ENCODE measurements at regions not wholly inside any gene's neighbourhood (a gene's known extent, or its start where the extent isn't known, plus 50 kb on each side); places are given as distances from the start of the nearest gene placed in this dataset.

- DNase-seq = no peak
Measured at GRCh38 chr1:199172171-199173124, 533.6 kb downstream of the PTPRC start.

DNA sequence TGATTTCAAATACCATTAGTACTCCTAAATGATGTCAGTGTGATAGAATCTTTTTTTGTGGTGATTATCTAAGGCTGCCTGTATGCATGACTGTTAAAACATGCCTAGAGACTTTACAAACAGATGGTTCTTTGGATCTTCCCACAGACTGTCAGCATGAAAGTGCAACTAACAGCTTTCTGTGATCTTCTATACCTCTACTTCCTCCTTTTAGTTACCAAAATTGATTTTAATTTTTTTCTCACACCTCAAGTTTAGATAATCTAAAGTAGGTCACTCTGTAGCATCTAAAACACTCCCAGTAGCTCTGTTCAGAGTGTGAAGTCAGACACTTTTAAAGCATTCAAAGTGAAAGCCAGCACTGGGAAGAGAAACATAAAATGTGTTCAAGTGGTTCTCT is 534.5 kb downstream of the PTPRC start:
- DNase-seq = no peak

- DNase-seq = no peak
Measured at GRCh38 chr1:199174336-199174735, 535.5 kb downstream of the PTPRC start.

DNA sequence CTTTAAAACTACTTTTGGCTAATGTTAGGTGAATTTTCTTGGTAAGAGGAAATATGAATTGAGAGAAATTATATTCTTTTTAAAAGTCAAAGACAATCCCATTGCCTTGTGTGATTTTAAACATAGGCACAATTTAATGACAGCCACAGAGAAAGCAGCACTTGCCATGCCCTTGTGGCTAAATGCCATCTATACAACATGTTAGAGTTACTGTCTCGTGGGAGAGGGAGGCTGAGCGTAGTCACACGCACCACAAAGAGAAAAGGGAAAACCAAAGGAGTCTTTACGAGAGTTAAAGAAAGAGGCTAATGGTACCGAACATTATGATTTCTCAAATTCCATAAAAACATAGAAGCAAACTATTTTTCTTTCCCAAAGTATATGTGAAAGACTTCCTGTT is 537.9 kb downstream of the PTPRC start:
- DNase-seq = no peak

GRCh38 chr1:199177241-199177640 is 538.4 kb downstream of the PTPRC start:
- DNase-seq = no peak

DNA sequence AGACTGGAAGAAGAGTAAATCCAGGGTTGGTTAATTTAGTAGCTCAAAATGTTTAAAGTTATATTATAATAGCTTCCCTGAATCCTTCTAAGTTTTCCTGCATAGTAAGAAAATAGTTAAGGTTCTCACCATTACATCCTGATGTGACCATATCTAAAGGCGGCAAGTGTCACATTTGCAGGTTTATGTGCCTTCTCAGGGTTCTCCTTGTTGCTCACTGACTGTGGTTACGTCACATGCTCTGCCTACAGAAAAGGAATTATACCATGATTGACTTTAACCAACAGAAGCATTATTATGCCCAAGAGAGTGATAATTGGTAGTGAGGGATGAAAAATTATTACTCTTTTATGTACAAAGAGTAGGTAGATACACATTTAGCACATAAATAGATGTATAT is 539.8 kb downstream of the PTPRC start:
- no peak for DNase-seq

- DNase-seq = no peak
Measured at GRCh38 chr1:199182186-199182843, 543.5 kb downstream of the PTPRC start.

GRCh38 chr1:199184180-199184579 is 545.3 kb downstream of the PTPRC start:
- DNase-seq = no peak

GRCh38 chr1:199194862-199195261 is 556.0 kb downstream of the PTPRC start:
- DNase-seq = no peak

DNA sequence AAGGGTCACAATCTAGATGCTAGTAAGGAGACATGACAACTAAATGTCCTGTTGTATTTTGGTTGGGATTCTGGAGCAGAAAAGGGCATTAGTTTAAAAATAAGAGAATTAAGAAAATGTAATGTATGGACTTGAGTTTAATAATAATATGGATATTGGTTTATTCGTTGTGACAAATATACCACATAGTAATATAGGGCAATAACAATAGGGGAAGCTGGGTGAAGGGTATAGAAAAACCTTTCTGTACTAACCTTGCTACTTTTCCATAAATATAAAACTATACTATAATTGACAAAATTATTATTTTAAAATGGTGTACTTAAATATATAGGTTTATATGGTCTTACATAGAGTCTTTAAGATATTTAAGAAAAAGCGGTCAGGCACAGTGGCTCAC is 558.9 kb downstream of the PTPRC start:
- no peak for DNase-seq

GRCh38 chr1:199202331-199202730 is 563.5 kb downstream of the PTPRC start:
- DNase-seq = no peak

DNA sequence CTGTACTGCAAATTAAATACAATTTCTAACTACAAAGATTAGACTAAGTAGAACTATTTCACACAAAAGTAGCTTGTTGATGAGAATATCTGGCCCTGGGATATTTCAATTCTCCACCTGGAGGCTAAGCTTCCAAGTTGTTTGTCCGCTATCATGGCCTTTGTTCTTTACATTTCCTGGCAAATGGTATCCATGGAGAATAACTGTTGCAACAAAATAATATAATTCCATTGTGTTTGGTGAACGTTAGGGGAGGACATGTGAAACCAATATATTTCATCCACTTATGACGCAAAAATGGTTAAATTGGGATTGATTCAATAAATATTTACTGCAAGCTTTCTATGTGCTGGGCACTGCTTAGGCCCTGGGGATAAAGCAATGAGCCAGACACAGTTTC is 565.4 kb downstream of the PTPRC start:
- no peak for DNase-seq

DNA sequence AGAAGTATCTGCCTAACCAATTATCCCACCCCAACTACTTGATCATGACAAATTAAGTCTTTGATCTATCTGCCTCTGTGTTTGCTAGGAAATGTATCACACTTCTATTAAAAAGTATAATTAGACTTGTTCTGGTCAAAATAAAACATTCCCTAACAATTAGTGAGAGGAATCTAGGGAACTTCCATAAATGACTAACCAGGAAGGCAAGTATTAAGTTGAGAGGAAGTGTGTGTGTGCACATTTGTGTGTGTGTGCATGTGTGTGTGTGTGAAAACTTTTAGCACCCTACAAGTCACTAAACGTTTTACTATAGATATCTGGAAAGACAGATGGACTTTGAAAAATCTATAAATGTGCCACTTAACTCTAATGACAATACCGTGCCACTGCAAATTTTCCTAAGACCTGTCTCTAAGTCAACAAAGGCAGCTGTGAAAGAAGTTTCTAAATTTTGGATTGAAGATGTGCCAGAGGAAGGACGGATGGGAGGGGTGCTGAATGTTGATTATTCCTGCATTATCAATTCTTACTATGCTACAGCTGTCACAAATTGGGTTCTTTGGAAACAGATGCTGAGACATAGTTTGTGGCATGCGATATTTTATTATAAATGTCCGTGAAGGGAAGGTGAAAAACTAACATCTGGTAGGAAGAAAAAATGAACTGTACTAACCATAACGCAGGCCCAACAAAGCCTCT is 567.1 kb downstream of the PTPRC start:
- DNase-seq = no peak

DNA sequence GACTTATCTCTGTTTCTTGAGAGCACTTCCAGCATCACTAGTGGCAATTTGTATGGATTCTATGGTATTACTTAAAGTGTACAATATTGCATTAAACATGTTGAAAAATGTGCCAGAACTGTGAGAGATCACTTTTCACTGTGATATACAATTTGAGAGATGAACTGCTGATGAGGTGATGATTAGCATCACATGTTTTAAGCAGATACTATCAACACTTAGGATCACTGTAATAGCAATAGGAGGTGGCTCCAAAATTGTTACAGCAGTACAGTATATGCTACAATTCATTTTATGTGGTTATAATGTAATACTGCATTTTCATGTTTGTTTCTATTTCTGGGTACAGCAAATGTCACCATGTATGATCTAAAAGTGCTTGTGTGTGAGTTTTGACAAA is 570.0 kb downstream of the PTPRC start:
- no peak for DNase-seq

- no peak for DNase-seq
Measured at GRCh38 chr1:199218065-199218464, 579.2 kb downstream of the PTPRC start.

- DNase-seq = no peak
Measured at GRCh38 chr1:199218533-199218932, 579.7 kb downstream of the PTPRC start.

DNA sequence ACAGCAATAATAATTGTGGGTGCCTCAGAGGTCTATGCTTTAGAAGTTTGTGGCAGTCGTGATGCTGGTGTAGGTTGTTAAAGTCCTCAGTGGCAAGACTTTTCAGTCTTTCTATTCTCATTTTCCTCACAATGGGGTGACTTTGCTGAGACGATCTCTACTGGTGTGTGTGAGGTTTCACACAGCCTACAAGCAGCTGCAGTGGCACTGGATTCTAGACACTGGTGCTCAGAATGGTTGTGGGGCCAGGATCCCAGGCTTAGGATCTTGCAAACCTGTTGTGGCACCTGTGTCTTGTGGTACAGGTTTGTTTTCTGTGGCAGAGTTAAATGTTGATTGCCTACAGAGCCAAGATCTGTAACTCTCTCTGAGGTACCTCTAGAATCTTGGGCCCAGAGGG is 581.2 kb downstream of the PTPRC start:
- DNase-seq = no peak

DNA sequence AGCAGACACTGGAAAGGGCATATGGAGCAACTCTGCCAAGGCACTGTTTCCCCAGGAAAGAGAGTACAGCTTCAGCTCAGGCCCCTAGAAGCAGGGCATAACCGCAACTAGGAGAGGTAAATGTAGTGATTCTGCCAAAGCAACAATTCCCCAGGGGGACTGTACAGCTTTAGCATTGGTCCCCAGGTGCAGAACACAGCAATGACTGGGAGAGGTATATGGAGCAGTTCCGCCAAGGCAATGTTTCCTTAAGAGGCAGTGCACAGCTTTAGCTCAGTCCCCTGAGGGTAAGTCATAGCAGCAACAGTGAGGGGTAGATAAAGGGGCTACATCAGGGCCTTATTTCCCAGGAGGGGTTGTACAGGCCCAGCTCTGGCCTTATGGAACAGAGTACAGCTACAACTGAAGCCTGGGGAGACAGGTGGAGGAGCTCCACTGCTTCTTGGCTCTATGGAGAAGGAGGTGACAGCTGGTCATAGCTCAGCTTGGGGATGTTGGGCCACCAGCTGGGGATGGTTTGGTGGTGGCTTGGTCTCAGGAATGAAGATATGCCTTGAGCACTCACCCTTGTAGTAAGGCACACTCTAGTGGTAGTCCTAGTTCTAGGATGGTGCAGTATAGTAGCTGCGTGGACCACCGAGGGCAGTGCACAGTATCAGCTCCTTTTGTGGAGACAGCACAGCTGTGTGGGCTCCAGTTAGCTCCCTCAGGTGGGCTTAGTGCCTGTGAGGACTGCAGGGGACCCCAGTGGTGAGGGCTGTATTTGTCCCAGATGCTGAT is 582.7 kb downstream of the PTPRC start:
- no peak for DNase-seq

- DNase-seq = no peak
Measured at GRCh38 chr1:199223936-199224335, 585.1 kb downstream of the PTPRC start.

DNA sequence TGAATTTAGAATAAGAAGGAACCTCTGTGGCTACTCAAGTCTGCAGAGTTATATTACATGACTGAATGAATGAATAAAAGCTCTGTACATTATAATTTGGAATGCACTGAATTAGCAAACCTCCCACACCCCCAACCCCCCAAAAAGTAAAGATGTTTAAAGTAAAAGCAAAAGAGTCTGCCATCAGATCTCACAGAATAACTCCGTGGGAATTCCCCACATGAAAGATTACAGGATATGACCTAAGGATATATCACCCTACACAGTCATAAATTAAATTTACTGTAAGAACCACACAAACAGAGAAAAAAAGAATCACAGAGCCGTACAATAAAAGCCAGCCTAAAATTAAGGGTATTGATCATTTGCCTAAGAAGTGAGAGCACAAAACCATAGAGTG is 587.3 kb downstream of the PTPRC start:
- DNase-seq = no peak

DNA sequence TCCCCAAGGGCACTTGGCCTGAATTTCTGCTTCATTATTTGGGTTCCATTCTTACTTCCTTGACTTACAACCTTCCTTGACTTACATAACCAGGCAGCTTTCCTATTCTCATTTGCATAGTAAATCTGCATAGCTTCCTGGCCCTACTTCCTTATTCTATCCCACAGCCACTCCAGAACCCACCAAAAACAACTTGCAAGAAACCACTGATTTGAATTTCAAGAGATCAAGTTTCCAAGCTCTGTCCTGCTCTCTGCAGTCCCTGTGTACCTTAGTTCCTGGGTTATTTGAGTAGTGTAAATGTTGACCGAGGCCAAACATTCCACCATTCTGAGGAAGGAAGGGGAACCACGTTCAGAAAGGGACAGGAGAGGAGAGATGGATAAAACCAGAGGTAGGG is 603.3 kb downstream of the PTPRC start:
- DNase-seq = no peak

DNA sequence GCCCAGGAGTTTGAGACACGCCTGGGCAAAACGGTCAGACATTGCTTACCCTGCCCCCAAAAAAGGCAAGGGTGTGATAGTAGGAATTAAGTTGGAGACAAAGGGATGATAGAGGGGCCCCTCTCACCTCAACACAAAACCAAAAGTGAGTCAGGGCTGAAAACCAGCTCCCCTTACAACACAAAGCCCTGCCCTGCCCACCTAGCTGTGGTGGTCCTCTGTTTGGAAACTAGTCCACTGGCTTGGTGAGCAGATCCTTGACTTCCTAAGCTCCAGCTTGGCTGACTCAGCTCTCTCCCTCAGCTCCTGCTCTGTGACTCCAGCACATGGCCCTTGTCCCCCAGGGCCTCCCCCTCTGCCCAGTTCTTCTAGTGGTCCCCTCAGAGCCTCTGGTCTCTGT is 603.8 kb downstream of the PTPRC start:
- no peak for DNase-seq

All from GOT3 (cell line).